Glomerular endothelial cell (primary cell): ENCODE measurements at regions not wholly inside any gene's neighbourhood (a gene's known extent, or its start where the extent isn't known, plus 50 kb on each side); places are given as distances from the start of the nearest gene placed in this dataset.

ENCODE experiments used
- DNase-seq: peaks from one replicate; pipeline ENCODE4 v3.0.0-alpha.2; 2011; ENCODE audit warnings: low read depth, low spot score; ENCODE audit errors: extremely low read depth

DNA sequence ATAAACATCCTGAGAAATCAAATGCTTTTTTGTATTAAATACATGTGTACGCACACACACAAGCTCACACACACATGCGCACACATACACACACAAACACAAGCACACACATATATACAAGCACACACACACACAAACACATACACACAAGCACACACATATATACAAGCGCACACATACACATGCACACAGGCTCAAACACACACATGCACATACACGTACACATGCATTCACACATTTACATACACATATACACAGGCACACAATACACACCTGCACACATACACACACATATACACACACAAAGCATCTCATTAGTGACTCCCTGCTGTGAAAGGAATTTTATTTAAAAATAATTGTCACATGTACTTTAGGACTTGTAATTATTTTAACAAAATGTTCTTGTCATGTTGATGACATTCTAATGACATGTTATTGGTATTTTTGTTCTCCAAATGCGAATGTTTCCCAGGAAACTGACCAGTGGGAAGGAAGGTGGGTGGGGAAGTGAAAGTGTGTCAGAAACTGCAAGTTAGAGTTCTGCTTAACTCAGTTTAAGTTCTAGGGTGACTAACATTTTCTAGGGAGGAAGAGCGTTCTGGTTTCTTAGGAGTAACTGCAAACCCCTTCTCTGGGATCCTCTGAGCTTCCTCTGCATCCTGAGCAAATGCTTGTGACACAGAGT, 113.9 kb upstream of the ZNF217 start:
- no peak for DNase-seq

DNA sequence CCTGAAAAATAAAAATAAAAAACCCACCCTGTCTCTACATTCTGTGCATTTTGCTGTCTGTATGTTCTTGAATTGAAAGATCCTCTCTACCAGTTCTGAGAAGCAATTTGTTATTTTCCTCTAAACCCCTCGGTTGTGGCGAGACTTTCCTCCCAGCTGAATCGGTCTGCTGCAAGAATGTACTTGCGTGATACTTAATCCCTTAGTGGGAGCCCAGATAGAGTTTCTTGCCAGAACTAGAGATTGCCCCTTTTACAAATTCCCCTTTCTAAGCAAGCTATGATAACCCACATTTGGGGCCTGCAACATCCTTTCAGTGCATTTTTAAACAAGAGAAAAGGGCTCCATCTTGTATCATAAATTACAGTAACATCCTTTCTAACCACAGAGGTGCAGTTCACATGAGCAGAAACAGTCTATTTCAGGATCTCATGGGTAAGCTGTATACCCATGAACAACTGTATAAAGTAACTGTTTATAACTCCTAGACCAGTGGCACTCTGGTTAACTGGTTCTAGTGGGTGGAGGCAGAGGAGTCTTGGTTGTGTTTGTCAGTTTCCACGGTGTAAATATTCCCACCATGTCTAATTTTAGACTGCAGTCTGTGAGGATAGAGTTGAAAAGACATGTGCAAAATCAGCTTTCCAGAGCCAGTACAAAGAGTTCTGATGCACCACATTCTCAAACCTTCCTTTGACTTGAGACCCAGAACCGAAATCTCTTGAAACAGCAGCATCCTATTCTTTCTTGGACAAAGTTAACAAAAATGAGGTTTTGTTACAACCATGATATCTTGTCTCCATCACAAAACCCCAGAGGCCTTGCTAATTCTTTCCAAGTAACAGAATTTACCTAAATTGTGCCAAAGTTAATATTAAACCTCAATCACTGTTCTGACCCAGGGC, 113.1 kb upstream of the ZNF217 start:
- no peak for DNase-seq

DNA sequence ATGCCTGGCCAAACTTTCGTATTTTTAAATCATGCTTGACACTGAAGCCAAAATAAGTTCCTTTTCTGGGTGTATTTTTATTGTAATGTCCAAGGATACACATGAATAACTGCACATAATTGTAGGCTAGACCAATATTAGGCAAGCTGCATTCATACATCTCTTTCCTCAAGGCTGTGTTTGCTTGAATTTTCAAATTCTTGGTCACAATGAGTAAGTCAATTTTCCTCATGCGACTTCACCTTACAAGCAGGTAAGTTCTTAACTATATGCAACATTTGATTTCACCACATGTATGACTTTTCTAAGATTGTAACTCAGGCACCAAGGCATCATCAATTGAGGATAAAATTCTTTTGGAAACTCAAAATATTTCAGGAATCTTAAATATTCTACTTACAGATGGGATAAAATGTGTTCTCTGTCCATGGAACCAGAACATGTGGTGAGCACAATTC, 112.4 kb upstream of the ZNF217 start:
- no peak for DNase-seq

DNA sequence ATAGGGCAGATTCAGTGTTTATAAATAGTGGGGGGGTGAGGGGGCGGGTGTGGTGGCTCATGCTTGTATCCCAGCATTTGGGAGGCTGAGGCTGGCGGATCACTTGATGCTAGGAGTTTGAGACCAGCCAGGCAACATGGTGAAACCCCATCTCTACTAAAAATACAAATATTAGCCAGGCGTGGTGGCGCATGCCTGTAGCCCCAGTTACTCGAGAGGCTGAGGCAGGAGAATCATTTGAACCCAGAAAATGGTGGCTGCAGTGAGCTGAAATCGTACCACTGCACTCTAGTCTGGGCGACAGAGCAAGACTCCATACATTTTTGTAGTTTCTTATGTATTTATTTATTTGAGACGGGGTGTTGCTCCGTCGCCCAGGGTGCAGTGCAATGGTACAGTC, 109.0 kb upstream of the ZNF217 start:
- no peak for DNase-seq

DNA sequence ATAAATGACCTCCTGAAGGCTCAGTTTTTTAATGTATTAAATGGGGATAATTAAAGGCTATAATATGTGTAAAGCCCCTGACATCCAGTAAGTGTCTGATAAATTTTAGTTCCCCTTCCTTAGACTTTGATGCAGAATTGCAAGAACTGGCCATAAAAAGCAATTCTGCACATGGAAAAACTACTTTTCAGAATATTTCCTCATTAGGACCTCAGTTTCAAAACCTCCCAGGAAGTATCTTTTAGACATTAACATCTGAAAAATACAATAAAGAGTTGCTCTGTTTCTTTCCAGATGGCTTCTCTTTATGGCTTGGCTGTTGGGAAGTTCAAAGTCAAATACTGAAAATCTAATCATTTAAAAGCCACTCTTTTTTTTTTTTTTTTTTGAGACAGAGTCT, 106.3 kb upstream of the ZNF217 start:
- no peak for DNase-seq

DNA sequence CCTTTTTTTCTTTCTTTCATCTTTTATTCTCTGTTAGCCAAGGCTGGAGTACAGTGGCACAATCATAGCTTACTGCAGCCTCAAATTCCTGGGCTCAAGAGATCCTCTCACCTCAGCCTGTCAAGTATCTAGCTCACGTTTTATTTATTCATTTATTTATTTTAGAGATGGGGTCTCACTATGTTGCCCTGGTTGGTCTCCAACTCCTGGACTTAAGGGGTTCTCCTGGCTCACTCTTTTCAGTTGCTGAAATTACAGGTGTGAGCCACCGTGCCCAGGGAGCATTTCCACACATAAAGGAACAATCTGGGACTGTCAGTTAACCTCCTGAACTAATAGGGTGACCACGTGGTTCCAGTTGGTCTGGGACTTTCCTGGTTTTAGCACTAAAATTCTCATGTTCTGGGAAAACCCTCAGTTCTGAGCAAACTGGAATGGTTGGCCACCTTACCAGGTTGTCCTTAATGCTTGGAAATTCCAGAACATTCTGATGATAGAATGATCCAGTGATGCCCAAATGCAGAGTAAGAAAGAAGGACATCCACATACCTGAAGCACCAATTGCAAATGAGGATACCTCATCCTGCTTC, 105.5 kb upstream of the ZNF217 start:
- no peak for DNase-seq

DNA sequence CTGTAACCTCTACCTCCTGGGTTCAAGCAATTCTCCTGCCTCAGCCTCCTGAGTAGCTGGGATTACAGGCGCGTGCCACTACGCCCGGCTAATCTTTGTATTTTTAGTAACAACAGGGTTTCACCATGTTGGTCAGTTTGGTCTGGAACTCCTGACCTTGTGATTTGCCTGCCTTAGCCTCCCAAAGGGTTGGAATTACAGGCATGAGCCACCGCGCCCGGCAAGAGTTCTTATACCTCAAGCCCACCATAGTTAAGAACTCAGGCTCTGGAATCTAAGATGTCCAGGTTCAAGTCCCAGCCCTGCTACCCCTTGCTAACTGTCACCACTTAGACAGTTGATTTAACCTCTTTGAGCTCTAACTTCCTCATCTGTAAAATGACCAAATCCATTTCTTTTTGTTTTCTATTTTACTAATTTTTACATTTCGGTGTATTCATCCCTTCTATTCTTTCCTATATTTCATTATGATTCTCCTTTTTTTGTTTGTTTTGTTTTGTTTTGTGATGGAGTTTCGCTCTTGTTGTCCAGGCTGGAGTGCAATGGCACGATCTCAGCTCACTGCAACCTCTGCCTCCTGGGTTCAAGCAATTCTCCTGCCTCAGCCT, 104.8 kb upstream of the ZNF217 start:
- no peak for DNase-seq

DNA sequence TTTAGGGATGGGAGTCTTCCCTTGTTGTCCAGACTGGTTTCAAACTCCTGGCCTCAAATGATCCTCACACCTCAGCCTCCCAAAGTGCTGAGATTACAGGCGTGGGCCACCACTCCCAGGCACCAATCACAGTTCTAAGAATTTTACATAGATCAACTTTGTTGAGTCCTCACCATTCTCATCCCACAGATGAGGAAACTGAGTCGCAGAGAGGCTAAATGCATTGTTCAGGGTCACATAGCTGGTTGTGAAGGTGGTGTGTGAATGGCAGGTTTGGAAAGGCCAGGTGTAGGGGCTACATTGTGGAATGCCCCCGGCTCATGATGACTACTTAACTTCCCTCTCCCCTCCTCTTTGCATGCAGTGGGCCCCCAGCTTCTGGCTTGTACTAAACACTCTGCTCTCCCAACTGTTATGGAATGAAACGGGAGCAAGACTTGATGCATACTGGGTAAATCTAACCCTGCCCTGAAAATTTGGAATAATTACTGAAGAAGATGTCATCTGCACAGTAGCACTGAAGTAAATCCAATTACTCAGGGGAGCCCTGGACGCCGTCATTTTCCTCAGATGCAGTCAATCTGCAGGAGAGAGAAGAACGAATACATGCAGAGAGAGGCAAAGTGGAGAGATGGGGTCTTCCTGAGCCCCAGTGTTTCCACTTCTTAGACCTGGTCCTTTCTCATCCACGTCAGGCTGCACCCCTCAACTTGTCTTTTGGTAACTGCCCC, 102.3 kb upstream of the ZNF217 start:
- DNase-seq: no peak

DNA sequence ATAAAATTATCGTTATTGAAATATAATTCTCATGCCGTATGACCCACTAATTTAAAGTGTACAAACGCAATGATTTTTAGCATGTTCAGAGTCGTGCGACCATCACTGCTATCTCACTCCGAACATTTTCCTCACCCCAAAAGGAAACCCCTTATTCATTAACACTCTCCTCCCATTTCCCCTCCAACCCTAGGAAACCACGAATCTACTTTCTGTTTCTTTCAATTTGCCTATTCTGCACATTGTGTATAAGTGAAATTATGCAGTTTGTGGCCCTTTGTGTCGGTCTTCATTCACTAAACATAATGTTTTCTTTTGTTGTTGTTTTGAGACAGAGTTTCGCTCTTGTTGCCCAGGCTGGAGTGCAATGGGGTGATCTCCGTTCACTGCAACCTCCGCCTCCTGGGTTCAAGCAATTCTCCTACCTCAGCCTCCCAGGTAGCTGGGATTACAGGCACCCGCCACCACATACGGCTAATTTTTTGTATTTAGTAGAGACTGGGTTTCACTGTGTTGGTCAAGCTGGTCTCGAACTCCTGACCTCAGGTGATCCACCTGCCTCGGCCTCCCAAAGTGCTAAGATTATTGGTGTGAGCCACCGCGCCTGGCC, 99.7 kb upstream of the ZNF217 start:
- DNase-seq: no peak

DNA sequence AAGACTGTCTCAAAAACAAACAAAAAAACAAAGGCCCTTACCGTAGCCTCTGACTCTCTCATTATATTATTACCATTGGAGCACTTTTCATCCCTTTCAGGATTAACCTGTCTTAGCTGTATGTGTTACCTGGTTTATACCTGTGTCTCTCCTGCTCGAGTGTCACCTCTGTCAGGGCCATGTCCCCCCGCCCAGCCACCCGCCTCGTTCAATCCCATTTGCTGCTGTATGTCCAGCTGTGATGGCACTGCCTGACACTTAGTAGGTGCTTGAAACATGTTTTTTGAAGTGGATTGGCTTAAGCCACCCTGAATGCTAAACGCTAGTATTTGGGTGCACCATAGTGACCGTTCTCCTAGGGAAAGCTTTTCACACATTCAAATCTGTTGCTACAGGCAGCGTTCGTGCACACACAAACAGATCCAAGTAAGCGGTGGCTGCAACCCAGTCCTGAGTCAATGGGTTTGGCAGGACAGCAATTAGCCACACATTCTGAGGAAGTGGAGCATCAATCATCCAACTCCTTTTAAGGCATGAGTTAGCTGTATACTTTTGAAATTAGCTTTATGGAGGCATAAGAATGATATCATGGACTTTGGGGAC, 98.9 kb upstream of the ZNF217 start:
- peak; percentile 50 for DNase-seq

DNA sequence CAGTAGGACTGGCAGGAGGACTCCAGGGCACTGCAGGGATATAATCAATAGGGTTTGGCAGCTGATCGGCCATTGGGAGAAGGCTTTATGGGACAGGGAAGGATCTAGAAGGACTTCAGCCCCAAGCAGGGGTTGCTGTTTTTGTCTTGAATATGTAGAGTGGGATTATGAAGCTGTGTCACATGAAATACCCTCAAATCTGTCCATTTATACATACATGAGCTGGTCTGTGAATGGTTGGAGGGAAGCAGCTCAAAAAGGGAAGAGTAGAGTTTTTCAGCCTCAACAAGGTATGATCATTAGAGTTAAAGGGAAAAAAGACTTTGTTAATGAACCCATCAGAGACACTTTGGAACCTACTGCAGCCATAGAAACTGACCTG, 98.2 kb upstream of the ZNF217 start:
- no peak for DNase-seq

DNA sequence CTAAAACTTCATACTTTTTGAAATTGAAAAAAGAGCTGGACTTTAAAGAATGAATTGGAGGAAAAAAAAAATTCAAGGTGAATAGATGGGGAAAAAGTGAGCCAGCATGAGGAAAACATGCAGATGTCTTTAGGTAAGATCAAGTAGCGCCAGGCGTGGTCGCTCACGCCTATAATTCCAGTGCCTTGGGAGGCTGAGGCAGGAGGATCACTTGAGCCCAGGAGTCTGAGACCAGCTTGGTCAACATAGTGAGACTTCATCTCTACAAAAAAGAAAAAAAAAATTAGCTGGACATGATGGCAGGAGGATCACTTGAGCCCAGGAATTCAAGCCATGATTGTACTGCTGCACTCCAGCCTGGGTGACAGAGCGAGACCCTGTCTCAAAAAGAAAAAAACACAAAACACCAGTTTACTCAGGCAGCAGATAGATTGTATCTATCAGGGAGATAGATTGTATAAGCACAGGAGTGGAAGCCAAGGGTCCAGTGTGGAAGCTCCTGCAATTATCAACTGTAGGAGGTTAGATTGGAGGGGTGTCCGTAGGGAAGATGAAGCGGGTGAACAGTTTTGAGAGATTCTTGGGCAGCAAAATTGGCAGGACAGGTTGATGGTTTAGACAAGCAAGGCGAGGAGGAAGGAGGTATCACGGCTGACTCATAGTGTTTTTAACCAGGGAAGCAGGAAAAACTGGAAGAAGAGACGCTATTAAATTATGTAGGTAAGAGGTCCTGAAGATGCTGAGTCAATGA, 97.6 kb upstream of the ZNF217 start:
- no peak for DNase-seq

DNA sequence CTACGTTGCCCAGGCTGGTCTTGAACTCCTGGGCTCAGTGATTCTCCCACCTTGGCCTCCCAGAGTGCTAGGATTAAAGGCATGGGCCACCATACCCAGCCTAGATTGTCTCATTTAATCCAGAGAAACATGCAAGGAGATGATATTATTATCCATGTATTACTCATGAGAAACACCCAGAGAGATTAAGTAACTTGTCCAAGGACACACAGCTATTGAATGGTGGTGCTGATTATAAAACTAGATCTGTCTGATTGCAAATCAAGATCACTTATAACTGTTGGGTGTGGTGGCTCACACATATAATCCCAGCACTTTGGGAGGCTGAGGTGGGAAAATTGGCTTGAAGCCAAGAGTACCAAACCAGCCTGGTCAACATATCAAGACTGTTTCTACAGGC, 94.4 kb upstream of the ZNF217 start:
- no peak for DNase-seq

DNA sequence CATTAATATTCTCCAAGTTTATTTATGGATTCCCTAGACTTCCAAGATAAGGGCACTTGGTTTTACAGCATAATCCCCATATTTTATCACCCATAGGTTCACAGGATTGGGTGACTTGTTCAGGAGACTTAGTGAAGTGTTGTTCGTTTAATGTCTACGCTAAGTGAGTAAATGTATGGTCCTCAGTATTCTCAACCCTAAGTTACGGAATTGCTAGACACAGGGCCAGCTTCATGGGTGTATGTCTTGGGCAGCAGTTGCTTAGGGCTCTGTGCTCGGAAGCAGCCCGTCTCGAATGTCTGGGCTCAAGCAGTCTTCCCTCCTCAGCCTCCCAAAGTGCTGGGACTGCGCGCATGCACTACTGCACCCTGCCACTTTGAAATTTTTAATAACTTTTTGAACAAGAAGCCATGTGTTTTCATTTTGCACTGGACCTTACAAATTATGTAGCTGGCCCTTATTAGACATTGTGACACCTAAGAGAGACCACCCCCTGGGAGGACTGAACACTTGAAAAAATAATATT, 91.5 kb upstream of the ZNF217 start:
- no peak for DNase-seq

DNA sequence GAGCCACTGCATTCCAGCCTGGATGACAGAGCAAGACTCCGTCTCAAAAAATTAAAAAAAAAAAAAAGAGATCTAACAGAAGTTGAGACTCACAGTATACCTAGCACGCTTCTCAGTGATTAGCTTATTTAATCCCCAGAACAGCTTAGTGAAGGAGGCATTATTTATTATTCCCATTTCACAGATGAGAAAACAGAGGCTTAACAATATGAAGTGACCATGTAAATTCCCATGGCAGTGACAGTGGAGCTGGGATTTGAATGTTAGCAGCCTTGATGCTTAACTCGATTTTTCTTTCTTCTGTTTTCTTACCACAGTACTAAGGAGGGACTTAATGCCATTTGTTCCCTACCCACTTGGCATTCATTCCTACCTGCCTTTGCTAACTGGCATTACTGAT, 89.9 kb upstream of the ZNF217 start:
- no peak for DNase-seq

DNA sequence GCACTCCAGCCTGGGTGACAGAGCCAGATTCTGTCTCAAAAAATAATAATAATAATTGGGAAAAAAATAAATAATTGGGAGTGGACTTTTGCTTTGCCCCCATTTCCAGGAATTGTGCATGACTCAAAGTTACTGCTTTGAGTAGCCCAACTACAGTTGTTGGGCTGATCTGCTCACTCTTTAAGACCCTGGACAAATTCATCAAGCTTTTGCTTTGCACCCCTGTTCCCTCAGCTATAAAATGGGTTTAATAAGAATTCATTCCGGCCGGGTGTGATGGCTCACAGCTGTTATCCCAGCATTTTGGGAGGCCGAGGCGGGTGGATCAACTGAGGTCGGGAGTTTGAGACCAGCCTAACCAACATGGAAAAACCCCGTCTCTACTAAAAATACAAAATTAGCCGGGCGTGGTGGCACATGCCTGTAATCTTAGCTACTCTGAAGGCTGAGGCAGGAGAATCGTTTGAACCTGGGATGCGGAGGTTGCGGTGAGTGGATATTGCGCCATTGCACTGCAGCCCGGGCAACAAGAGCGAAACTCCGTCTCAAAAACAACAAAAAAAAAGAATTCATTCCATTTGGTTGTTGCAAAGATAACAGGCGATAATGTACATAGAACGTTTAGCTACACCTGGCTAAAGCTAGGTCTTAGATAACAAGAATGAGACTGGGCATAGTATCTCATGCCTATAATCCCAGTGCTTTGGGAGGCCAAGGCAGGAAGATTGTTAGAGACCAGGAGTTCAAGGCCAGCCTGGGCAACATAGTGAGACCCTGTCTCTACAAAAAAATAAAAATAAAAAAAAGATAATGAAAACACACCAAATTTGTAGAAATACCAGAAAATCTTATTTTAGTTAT, 87.9 kb upstream of the ZNF217 start:
- no peak for DNase-seq

DNA sequence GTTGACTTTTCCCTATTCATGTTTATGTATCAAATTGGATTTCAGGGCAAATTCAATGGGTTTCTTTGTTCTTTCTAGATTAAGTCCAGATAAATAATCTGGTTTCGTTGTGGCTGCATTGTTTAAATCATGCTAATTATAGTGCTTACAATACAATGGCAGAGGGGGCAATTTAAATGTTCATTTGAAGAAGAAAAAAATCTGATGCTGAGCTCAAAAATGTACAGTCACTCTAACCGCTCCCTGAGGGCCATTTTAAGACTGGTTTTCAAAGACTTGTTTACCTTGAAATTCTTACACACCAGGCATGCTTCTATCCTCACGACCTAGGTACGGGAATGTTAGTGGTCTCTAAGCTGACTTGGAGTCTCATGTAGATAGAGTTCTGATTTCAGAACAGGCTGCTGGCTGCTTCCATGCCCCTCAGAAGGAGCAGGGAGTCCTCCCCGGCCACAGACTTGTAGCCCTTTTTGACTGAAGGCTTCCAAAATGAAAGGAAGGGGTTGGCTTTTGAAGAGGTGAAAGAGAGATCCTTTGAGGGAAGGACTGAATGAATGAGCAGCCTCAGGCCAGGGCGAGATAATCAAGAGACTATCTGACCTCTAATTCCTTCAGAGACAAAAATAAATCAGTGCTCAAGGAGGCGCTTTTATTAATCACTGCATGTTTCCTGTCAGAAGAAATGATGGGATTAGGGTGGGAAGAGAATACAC, 86.1 kb upstream of the ZNF217 start:
- DNase-seq: no peak
